WTC11 (cell line): ENCODE measurements at regions not wholly inside any gene's neighbourhood (a gene's known extent, or its start where the extent isn't known, plus 50 kb on each side); places are given as distances from the start of the nearest gene placed in this dataset.

ENCODE experiments used
- ATAC-seq: fragments of 200-7000 bp; cut with Tn5 transposase; 2 replicates; pipeline ENCODE4 v1.10.0; 2021; ENCODE audit warnings: mild to moderate bottlenecking, moderate library complexity
- CTCF ChIA-PET: fragments of 300-600 bp; sonication (Branson Sonifier 250); formaldehyde crosslinking; loops from one replicate; lab custom pipeline; 2021; ENCODE audit warnings: antibody characterized with exemption; lab: Charles Lee
- POLR2A ChIA-PET: fragments of 350-600 bp; sonication (Branson Sonifier 250); formaldehyde crosslinking; loops from one replicate; lab custom pipeline; 2021; ENCODE audit warnings: antibody characterized with exemption; lab: Charles Lee
- DNase-seq: peaks from one replicate; pipeline ENCODE4 v3.0.0; 2021; ENCODE audit warnings: low spot score
- H3K27ac Mint-ChIP-seq: 2 replicates; pipeline ENCODE4 v1.8.0; 2021; ENCODE audit warnings: mixed read lengths
- H3K27me3 Mint-ChIP-seq: 2 replicates; pipeline ENCODE4 v1.8.0; 2021; ENCODE audit warnings: low read depth, mild to moderate bottlenecking, moderate library complexity, mixed read lengths
- H3K36me3 Mint-ChIP-seq: 2 replicates; pipeline ENCODE4 v1.8.0; 2021; ENCODE audit warnings: mixed read lengths
- H3K4me1 Mint-ChIP-seq: 2 replicates; pipeline ENCODE4 v1.8.0; 2022; ENCODE audit warnings: mixed read lengths
- H3K4me3 Mint-ChIP-seq: 2 replicates; pipeline ENCODE4 v1.8.0; 2021; ENCODE audit warnings: mild to moderate bottlenecking, moderate library complexity, mixed read lengths
- H3K9me3 Mint-ChIP-seq: 2 replicates; pipeline ENCODE4 v1.8.0; 2021; ENCODE audit warnings: mixed read lengths
- ATF6 ChIP-seq: sonication (generic); formaldehyde crosslinking; IDR thresholded peaks from 2 replicates; pipeline ENCODE4 v1.8.1; 2023; ENCODE audit warnings: mild to moderate bottlenecking, missing genetic modification reagents
- CREM ChIP-seq: sonication (generic); formaldehyde crosslinking; IDR thresholded peaks from 2 replicates; pipeline ENCODE4 v1.8.1; 2022; ENCODE audit warnings: mild to moderate bottlenecking, missing genetic modification reagents, moderate library complexity
- E2F4 ChIP-seq: sonication (generic); formaldehyde crosslinking; IDR thresholded peaks from 2 replicates; pipeline ENCODE4 v1.8.1; 2022; ENCODE audit warnings: low read depth, mild to moderate bottlenecking, moderate library complexity, missing genetic modification reagents, borderline replicate concordance
- ELF4 ChIP-seq: sonication (generic); formaldehyde crosslinking; IDR thresholded peaks from 2 replicates; pipeline ENCODE4 v1.8.1; 2022; ENCODE audit warnings: low read depth, mild to moderate bottlenecking, moderate library complexity, missing genetic modification reagents
- GABPB1 ChIP-seq: sonication (generic); formaldehyde crosslinking; IDR thresholded peaks from 2 replicates; pipeline ENCODE4 v1.8.1; 2023; ENCODE audit warnings: mild to moderate bottlenecking, missing genetic modification reagents
- GRHL2 ChIP-seq: fragments of 250-450 bp; sonication (Bioruptor Pico); IDR thresholded peaks from 2 replicates; pipeline ENCODE4 v1.8.0; 2022; ENCODE audit warnings: mild to moderate bottlenecking, moderate library complexity; ENCODE audit not compliant: insufficient replicate concordance, severe bottlenecking
- HMGXB4 ChIP-seq: sonication (generic); formaldehyde crosslinking; IDR thresholded peaks from 2 replicates; pipeline ENCODE4 v1.8.1; 2023; ENCODE audit warnings: mild to moderate bottlenecking, moderate library complexity, missing genetic modification reagents
- JUN ChIP-seq: sonication (generic); formaldehyde crosslinking; IDR thresholded peaks from 2 replicates; pipeline ENCODE4 v1.8.0; 2023; ENCODE audit warnings: mild to moderate bottlenecking, missing genetic modification reagents
- MXD4 ChIP-seq: fragments of 250-450 bp; sonication (Bioruptor Pico); IDR thresholded peaks from 2 replicates; pipeline ENCODE4 v1.8.0; 2021; ENCODE audit warnings: mild to moderate bottlenecking, moderate library complexity, borderline replicate concordance
- PRRX2 ChIP-seq: fragments of 250-450 bp; sonication (Bioruptor Pico); IDR thresholded peaks from 2 replicates; pipeline ENCODE4 v1.8.0; 2021; ENCODE audit warnings: mild to moderate bottlenecking
- RELA ChIP-seq: sonication (generic); formaldehyde crosslinking; IDR thresholded peaks from 2 replicates; pipeline ENCODE4 v1.8.1; 2022; ENCODE audit warnings: missing genetic modification reagents, mild to moderate bottlenecking, borderline replicate concordance
- TEAD1 ChIP-seq: sonication (generic); formaldehyde crosslinking; IDR thresholded peaks from 2 replicates; pipeline ENCODE4 v1.8.0; 2022; ENCODE audit warnings: mild to moderate bottlenecking, missing genetic modification reagents
- ZBTB43 ChIP-seq: sonication (generic); formaldehyde crosslinking; IDR thresholded peaks from 2 replicates; pipeline ENCODE4 v1.8.1; 2023; ENCODE audit warnings: mild to moderate bottlenecking, missing genetic modification reagents
- ZNF416 ChIP-seq: fragments of 250-450 bp; sonication (Bioruptor Pico); IDR thresholded peaks from 2 replicates; pipeline ENCODE4 v1.9.0; 2021; ENCODE audit warnings: mild to moderate bottlenecking, inconsistent platforms
- ZNF423 ChIP-seq: fragments of 250-450 bp; sonication (Bioruptor Pico); IDR thresholded peaks from 2 replicates; pipeline ENCODE4 v2.1.2; 2022; ENCODE audit warnings: mild to moderate bottlenecking, moderate library complexity
- TF ChIP-seq, protein P1 (sequence below): sonication (generic); formaldehyde crosslinking; IDR thresholded peaks from 2 replicates; pipeline ENCODE4 v1.8.0; 2023; ENCODE audit warnings: missing genetic modification reagents, mild to moderate bottlenecking, borderline replicate concordance
- TF ChIP-seq, protein P2 (sequence below): sonication (generic); formaldehyde crosslinking; IDR thresholded peaks from 2 replicates; pipeline ENCODE4 v1.8.1; 2023; ENCODE audit warnings: mild to moderate bottlenecking, missing genetic modification reagents, borderline replicate concordance
- TF ChIP-seq, protein P3 (sequence below): sonication (generic); formaldehyde crosslinking; IDR thresholded peaks from 2 replicates; pipeline ENCODE4 v1.8.0; 2022; ENCODE audit warnings: mild to moderate bottlenecking, missing genetic modification reagents
- TF ChIP-seq, protein P4 (sequence below): sonication (generic); formaldehyde crosslinking; conservative IDR thresholded peaks from 2 replicates; pipeline ENCODE4 v1.8.1; 2022; ENCODE audit warnings: mild to moderate bottlenecking, missing genetic modification reagents

- H3K4me1 Mint-ChIP-seq, result no peaks in the 10 kb centered on the region
- DNase-seq (no peak), ATAC-seq (peak; percentile 65)
- TF ChIP-seq, protein P1, sequence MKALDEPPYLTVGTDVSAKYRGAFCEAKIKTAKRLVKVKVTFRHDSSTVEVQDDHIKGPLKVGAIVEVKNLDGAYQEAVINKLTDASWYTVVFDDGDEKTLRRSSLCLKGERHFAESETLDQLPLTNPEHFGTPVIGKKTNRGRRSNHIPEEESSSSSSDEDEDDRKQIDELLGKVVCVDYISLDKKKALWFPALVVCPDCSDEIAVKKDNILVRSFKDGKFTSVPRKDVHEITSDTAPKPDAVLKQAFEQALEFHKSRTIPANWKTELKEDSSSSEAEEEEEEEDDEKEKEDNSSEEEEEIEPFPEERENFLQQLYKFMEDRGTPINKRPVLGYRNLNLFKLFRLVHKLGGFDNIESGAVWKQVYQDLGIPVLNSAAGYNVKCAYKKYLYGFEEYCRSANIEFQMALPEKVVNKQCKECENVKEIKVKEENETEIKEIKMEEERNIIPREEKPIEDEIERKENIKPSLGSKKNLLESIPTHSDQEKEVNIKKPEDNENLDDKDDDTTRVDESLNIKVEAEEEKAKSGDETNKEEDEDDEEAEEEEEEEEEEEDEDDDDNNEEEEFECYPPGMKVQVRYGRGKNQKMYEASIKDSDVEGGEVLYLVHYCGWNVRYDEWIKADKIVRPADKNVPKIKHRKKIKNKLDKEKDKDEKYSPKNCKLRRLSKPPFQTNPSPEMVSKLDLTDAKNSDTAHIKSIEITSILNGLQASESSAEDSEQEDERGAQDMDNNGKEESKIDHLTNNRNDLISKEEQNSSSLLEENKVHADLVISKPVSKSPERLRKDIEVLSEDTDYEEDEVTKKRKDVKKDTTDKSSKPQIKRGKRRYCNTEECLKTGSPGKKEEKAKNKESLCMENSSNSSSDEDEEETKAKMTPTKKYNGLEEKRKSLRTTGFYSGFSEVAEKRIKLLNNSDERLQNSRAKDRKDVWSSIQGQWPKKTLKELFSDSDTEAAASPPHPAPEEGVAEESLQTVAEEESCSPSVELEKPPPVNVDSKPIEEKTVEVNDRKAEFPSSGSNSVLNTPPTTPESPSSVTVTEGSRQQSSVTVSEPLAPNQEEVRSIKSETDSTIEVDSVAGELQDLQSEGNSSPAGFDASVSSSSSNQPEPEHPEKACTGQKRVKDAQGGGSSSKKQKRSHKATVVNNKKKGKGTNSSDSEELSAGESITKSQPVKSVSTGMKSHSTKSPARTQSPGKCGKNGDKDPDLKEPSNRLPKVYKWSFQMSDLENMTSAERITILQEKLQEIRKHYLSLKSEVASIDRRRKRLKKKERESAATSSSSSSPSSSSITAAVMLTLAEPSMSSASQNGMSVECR, result no peak
- no peak for TF ChIP-seq ATF6 (CRISPR knock-in tag)
- TF ChIP-seq JUN (CRISPR knock-in tag), result no peak
- no peak for TF ChIP-seq HMGXB4 (CRISPR knock-in tag)
- TF ChIP-seq, protein P2, sequence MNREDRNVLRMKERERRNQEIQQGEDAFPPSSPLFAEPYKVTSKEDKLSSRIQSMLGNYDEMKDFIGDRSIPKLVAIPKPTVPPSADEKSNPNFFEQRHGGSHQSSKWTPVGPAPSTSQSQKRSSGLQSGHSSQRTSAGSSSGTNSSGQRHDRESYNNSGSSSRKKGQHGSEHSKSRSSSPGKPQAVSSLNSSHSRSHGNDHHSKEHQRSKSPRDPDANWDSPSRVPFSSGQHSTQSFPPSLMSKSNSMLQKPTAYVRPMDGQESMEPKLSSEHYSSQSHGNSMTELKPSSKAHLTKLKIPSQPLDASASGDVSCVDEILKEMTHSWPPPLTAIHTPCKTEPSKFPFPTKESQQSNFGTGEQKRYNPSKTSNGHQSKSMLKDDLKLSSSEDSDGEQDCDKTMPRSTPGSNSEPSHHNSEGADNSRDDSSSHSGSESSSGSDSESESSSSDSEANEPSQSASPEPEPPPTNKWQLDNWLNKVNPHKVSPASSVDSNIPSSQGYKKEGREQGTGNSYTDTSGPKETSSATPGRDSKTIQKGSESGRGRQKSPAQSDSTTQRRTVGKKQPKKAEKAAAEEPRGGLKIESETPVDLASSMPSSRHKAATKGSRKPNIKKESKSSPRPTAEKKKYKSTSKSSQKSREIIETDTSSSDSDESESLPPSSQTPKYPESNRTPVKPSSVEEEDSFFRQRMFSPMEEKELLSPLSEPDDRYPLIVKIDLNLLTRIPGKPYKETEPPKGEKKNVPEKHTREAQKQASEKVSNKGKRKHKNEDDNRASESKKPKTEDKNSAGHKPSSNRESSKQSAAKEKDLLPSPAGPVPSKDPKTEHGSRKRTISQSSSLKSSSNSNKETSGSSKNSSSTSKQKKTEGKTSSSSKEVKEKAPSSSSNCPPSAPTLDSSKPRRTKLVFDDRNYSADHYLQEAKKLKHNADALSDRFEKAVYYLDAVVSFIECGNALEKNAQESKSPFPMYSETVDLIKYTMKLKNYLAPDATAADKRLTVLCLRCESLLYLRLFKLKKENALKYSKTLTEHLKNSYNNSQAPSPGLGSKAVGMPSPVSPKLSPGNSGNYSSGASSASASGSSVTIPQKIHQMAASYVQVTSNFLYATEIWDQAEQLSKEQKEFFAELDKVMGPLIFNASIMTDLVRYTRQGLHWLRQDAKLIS, result no peak
- TF ChIP-seq, protein P3, sequence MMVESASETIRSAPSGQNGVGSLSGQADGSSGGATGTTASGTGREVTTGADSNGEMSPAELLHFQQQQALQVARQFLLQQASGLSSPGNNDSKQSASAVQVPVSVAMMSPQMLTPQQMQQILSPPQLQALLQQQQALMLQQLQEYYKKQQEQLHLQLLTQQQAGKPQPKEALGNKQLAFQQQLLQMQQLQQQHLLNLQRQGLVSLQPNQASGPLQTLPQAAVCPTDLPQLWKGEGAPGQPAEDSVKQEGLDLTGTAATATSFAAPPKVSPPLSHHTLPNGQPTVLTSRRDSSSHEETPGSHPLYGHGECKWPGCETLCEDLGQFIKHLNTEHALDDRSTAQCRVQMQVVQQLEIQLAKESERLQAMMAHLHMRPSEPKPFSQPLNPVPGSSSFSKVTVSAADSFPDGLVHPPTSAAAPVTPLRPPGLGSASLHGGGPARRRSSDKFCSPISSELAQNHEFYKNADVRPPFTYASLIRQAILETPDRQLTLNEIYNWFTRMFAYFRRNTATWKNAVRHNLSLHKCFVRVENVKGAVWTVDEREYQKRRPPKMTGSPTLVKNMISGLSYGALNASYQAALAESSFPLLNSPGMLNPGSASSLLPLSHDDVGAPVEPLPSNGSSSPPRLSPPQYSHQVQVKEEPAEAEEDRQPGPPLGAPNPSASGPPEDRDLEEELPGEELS, result no peak
- TF ChIP-seq ELF4 (CRISPR knock-in tag), result no peak
- TF ChIP-seq ZNF416 (CRISPR knock-in tag), result no peak
- TF ChIP-seq, protein P4, sequence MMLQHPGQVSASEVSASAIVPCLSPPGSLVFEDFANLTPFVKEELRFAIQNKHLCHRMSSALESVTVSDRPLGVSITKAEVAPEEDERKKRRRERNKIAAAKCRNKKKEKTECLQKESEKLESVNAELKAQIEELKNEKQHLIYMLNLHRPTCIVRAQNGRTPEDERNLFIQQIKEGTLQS, result no peak
- no peak for TF ChIP-seq ZBTB43 (CRISPR knock-in tag)
- no peak for TF ChIP-seq ZNF423
- TF ChIP-seq GABPB1 (CRISPR knock-in tag), result no peak
- no peak for TF ChIP-seq MXD4 (CRISPR knock-in tag)
- TF ChIP-seq CREM, result no peak
- TF ChIP-seq PRRX2 (CRISPR knock-in tag), result no peak
- TF ChIP-seq TEAD1 (CRISPR knock-in tag), result no peak
- TF ChIP-seq E2F4, result no peak
- TF ChIP-seq RELA (CRISPR knock-in tag), result no peak
- TF ChIP-seq GRHL2 (CRISPR knock-in tag), result no peak
- POLR2A ChIA-PET, result no interaction called here
- peaks cover 28% of the 10 kb centered on the region for H3K9me3 Mint-ChIP-seq
- peaks cover 93% of the 10 kb centered on the region for H3K27me3 Mint-ChIP-seq
- CTCF ChIA-PET, result no interaction called here
- 0 out of 2 replicates have a peak, but pooled peaks cover 10% of the 10 kb centered on the region for H3K36me3 Mint-ChIP-seq
- H3K27ac Mint-ChIP-seq, result no peak overlapping the region
- no peak overlapping the region for H3K4me3 Mint-ChIP-seq
Observed at GRCh38 chr14:79992407-79993198, 218.7 kb downstream of the DIO2 start.
